Stimulated activated naive CD8-positive, alpha-beta T cell treated with anti-CD3 and anti-CD28 coated beads, Interleukin-15, Interleukin-2, amounts not matched to agents 100 U/mL and 50 U/mL, for 24 hours (primary cell): ENCODE measurements at regions not wholly inside any gene's neighbourhood (a gene's known extent, or its start where the extent isn't known, plus 50 kb on each side); places are given as distances from the start of the nearest gene placed in this dataset.

Source experiments
- ATAC-seq: fragments of 150-1000 bp; cut with Tn5 transposase; one replicate; pipeline ENCODE4 v1.10.0; 2021
- DNase-seq: peaks from one replicate; pipeline ENCODE4 v3.0.0; 2021

DNA sequence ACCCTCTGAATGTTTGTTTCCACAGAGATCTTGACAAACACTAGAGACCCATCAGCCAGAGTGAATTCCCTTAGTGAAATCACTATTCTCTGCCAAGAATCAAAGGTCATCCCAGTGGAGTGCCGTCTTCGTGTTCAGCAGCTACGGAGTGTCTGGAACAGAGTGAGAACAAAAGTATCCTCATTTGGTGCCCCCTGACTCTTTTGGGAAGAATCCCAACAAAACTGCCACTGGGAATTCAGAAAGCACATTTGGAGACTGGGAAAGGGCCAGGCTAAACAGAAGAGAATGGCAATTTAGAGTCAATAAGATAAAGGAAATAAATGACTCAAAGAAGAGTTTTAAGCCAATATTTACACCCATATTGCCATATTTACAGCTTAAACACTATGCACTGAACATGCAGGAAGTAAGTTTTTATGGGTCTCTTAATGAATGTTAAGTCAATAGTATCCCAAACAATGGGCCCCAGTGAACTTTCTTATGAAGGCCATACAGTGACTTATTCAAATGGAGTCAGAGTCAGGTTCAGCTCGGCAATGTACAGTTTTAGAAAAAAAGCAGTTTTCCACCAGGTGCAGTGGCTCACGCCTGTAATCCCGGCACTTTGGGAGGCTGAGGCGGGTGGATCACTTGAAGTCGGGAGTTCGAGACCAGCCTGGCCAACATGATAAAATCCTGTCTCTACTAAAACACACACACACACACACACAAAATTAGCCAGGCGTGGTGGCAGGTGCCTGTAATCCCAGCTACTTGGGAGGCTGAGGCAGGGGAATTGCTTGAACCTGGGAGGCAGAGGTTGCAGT is 392.6 kb downstream of the KLF5 start:
- DNase-seq (no peak), ATAC-seq (no peak)

DNA sequence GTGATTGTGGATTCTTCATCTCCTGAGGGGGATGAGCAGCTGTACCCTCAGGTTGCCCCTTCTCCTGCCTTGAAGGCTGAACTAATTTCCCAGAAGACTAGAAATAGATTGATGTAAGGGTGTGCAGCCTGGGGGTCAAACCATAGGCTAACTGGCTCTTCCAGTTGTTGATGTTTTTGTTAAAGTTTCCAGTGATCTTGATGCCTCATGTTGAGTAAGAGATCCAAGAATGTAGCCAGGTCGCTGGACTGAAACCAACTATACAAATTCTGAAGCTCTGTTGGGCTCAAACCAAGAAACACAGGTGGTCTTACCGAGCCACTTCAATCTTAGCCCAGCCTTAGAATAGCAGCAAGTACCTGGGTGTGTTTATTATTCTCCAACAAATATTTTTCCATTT is 391.8 kb downstream of the KLF5 start:
- DNase-seq (no peak), ATAC-seq (no peak)

GRCh38 chr13:73449252-73449651 is 390.4 kb downstream of the KLF5 start:
- DNase-seq, result no peak
- ATAC-seq, result no peak

DNA sequence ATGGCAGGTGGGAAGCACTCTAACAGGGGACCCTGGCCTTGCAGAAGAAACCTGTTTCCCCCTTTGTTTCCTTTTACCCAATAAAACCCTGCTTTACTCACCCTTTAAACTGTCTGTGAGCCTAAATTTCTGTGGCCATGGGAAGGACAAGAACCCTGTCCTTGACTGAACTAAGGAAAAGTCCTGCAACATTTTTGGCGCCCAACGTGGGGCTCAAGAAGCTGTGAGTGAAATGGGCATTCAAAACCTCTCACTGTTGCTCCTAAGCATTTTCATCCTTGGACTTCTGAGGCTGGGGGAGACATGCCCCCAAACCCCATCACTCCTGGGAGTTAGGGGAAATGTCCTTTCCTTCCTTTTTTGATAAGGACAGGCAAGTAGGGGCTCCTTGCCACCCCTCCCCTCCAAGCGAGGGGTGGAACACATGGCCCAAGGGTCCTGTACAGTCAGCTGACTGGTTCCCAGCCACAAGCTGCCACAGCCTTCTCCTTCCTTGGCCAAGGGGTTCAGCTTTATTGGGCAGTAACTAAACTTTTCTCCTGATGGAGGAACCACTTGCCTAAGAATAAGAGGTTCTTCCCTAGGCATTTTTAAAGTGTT is 381.6 kb downstream of the KLF5 start:
- ATAC-seq (no peak), DNase-seq (peak; percentile 14)

DNA sequence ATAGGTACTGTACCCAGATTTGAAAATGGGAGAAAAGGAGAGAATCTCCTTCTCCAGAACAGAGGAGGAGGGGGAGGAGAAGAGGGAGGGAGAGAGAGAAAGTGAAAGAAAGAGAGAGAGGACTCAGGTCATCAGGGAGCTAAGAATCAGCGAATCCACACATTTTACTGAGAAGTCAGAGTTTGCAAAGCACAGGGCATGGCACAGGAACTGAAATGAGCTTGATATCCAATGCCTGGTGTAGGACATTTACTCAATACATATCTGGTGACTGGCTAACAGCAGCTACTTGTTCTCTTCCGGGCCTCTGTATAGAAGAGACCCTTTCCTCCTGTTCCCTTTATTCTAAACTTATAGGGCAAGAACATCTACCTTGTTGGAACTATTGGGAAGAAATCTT is 375.1 kb downstream of the KLF5 start:
- DNase-seq (no peak), ATAC-seq (no peak)

DNA sequence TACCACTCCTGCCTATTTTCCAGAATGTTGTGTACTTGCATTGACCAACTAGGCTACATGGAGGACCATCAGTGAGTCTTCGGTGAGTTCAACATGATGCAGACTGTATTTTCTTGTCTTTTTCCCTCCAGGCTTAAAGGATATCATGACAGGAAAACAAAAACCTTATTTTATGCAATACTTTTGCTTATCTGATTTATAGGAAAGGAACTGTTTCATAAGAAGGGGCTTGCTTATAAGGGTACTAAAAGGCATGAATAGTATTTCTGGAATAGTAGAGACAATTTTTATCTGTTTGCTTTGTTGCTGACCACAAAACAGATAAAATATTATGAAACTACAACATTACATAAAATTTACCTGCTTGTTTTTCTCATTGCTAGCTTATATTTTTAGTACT is 374.7 kb downstream of the KLF5 start:
- ATAC-seq (no peak), DNase-seq (no peak)

GRCh38 chr13:73429701-73430100 is 370.9 kb downstream of the KLF5 start:
- no peak for ATAC-seq
- DNase-seq, result no peak

- no peak for DNase-seq
- ATAC-seq, result no peak
Measured at GRCh38 chr13:73428706-73429105, 369.9 kb downstream of the KLF5 start.

DNA sequence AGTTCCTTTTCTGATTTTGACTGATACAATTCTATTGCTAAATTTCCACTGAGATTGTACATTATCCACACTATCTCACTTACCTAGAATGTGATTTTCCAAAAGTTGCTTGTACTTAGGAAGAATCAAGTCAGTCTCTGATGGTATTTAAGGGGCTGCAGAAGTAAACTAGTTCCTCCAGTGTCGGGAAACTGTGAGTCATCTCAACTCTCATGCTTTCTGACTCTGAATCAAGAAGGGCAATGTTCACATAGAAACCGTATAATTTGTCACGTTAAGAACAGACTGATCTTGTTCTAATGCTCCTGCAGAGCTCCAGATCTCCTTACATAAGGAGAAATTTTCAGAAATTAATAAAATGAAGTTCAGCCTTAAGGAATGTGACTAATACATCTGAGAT is 369.3 kb downstream of the KLF5 start:
- ATAC-seq (peak; percentile 65), DNase-seq (no peak)

- DNase-seq (no peak), ATAC-seq (no peak)
Measured at GRCh38 chr13:73422973-73423372, 364.2 kb downstream of the KLF5 start.

- ATAC-seq, result peak; percentile 89
Measured at GRCh38 chr13:73421310-73421912, 362.6 kb downstream of the KLF5 start.

GRCh38 chr13:73419186-73419585 is 360.4 kb downstream of the KLF5 start:
- ATAC-seq (no peak), DNase-seq (no peak)

More at GRCh38 chr13:73421310-73421912, 362.6 kb downstream of the KLF5 start:
- peak; percentile 14 for DNase-seq

GRCh38 chr13:73417012-73417615 is 358.3 kb downstream of the KLF5 start:
- DNase-seq (no peak), ATAC-seq (no peak)

- ATAC-seq (no peak), DNase-seq (no peak)
Measured at GRCh38 chr13:73416093-73416492, 357.3 kb downstream of the KLF5 start.

DNA sequence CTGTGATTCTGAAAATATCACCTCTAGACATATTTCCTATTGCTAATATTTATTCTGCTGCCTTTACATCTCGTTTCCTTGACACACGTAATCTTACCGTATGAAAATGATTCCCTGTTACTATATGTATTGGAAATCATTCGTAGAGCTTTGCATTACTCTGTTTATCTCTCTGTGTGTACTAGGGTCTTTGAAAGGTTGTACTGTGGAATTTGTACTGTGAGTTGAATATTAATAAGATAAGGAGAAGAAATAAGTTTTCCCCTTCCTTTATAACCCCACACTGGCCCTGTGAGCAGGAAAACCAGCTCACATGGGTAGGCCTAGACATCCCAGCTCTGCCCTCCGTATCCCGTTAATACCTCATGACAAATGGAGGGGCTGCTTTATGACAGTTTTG is 354.9 kb downstream of the KLF5 start:
- ATAC-seq, result no peak
- DNase-seq, result no peak

DNA sequence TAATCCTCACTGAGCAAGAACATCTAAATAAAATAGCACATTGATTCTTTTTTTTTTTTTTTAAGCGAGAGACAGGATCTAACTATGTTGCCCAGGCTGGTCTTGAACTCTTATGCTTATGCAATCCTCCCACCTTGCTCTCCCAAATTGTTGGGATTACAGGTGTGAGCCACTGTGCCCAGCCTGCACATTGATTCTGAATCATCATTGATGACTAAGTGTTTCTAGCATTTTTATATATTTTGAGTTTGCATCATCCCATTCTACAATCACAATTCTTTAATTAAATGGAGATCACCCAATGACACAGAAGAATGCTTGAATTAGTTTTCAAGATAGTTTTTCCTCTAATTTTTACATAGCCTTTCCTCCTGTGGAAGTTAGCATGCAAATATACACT is 354.1 kb downstream of the KLF5 start:
- no peak for DNase-seq
- ATAC-seq, result no peak

GRCh38 chr13:73411067-73411809 is 352.4 kb downstream of the KLF5 start:
- ATAC-seq (no peak), DNase-seq (no peak)

- DNase-seq, result no peak
- ATAC-seq, result no peak
Measured at GRCh38 chr13:73406454-73406853, 347.6 kb downstream of the KLF5 start.

DNA sequence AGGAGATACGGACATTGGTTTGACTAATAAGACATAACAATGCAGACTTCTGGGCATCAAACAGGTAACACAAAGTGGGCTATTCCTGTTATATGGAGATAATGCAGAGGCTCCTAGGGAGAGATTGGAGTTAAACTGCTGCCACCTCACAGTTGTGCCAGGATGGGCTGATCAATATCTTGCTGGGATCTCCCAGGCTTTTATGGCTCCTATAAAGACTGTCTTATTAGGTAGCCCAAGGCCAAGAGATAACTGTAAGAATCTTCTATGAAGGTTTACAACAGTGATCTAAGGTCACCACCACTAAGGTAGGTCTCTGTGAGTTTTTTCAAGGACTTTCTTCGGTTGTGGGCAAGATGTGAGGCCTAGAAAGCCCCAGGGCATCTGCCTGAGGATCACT is 345.8 kb downstream of the KLF5 start:
- no peak for DNase-seq
- ATAC-seq, result no peak

GRCh38 chr13:73403355-73404120 is 344.7 kb downstream of the KLF5 start:
- ATAC-seq (no peak), DNase-seq (no peak)

DNA sequence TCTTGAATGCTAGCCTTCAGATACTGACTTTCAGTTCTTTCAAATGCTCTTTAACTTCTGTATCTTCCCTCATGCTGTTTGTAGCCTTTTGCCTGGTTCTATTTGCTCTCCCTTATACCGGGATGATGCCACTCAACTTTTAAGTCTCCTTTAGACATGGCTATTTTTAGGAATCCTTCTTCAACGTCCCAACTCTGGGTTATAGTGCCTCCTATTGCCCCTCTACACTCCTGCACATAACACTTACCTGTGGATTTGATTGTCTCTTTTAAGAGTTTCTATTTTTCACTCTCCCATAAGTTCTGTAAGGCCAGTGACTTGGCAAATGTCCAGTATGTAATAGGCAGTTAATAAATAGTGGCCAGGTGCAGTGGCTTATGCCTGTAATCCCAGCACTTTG is 343.0 kb downstream of the KLF5 start:
- DNase-seq (no peak), ATAC-seq (no peak)
